Stimulated activated naive CD4-positive, alpha-beta T cell (primary cell): ENCODE measurements at regions not wholly inside any gene's neighbourhood (a gene's known extent, or its start where the extent isn't known, plus 50 kb on each side); places are given as distances from the start of the nearest gene placed in this dataset.
"Not testable (repeated sequence)": the region's sequence is repeated elsewhere in the genome, so short reads cannot be mapped to it uniquely, and the experiment has no call there.

ENCODE experiments used
- DNase-seq, 6 experiments: peaks; one replicate each; lab custom pipeline; 2025; lab: John Stamatoyannopoulos, UW

GRCh38 chr15:93943586-93943985, 287.8 kb upstream of the MCTP2 start:
- DNase-seq, result no peak

- DNase-seq, result no peak
These were observed 289.1 kb upstream of the MCTP2 start for GRCh38 chr15:93942269-93942694.

- no peak for DNase-seq
These were observed 289.7 kb upstream of the MCTP2 start for GRCh38 chr15:93941697-93942096.

- DNase-seq, result no peak
These were observed 291.1 kb upstream of the MCTP2 start for GRCh38 chr15:93940226-93940625.

- no peak for DNase-seq
These were observed 299.1 kb upstream of the MCTP2 start for GRCh38 chr15:93932164-93932776.

- no peak for DNase-seq
These were observed 301.8 kb upstream of the MCTP2 start for GRCh38 chr15:93929375-93930094.

GRCh38 chr15:93920204-93920603, 311.2 kb upstream of the MCTP2 start:
- no peak for DNase-seq

- not testable (repeated sequence) for DNase-seq
These were observed 312.6 kb upstream of the MCTP2 start for GRCh38 chr15:93918801-93919200.

- no peak for DNase-seq
These were observed 314.2 kb upstream of the MCTP2 start for GRCh38 chr15:93917181-93917580.

GRCh38 chr15:93913871-93914270, 317.5 kb upstream of the MCTP2 start:
- DNase-seq, result no peak

GRCh38 chr15:93913310-93913709, 318.1 kb upstream of the MCTP2 start:
- DNase-seq, result no peak

GRCh38 chr15:93900476-93901400, 330.6 kb upstream of the MCTP2 start:
- no peak for DNase-seq

GRCh38 chr15:93899817-93900216, 331.5 kb upstream of the MCTP2 start:
- no peak for DNase-seq

GRCh38 chr15:93897377-93897776, 334.0 kb upstream of the MCTP2 start:
- no peak for DNase-seq

GRCh38 chr15:93895976-93896770, 335.2 kb upstream of the MCTP2 start:
- DNase-seq, result no peak

- no peak for DNase-seq
These were observed 336.8 kb upstream of the MCTP2 start for GRCh38 chr15:93894438-93895036.

- no peak for DNase-seq
These were observed 344.2 kb upstream of the MCTP2 start for GRCh38 chr15:93887151-93887550.

GRCh38 chr15:93882779-93883178, 348.6 kb upstream of the MCTP2 start:
- no peak for DNase-seq

- DNase-seq, result no peak
These were observed 349.2 kb upstream of the MCTP2 start for GRCh38 chr15:93882141-93882540.

GRCh38 chr15:93881310-93881709, 350.1 kb upstream of the MCTP2 start:
- no peak for DNase-seq

GRCh38 chr15:93880358-93880757, 351.0 kb upstream of the MCTP2 start:
- no peak for DNase-seq
